Adrenal gland (tissue), 9 donors: ENCODE measurements at regions not wholly inside any gene's neighbourhood (a gene's known extent, or its start where the extent isn't known, plus 50 kb on each side); places are given as distances from the start of the nearest gene placed in this dataset.

Experiments used
- DNase-seq, 7 donors: peaks; one replicate each; pipeline ENCODE4 v3.0.0-alpha.2; 2019 to 2020
- H3K27ac ChIP-seq, 5 donors: fragments of 200-600 bp; sonication (generic) in 4 of 5; 1 replicate in 3 of 5; 2 replicates in 2 of 5; pipeline versions ENCODE4 v1.5.1 to v1.8.0; 2016 to 2020; ENCODE audit warnings: mild to moderate bottlenecking in 1 of 5
- H3K27me3 ChIP-seq: fragments of 200-600 bp; 2 replicates; pipeline ENCODE4 v1.8.0; 2021
- H3K36me3 ChIP-seq, 2 donors: fragments of 200-600 bp; replicated peaks in 1 of 2; 1 replicate in 1 of 2; 2 replicates in 1 of 2; pipeline versions ENCODE4 v1.5.1 to v1.8.0; 2018 to 2022
- H3K4me1 ChIP-seq, 2 donors: fragments of 200-600 bp; replicated peaks in 1 of 2; 1 replicate in 1 of 2; 2 replicates in 1 of 2; pipeline versions ENCODE4 v1.5.1 to v1.8.0; 2018 to 2021
- H3K4me3 ChIP-seq, 4 donors: fragments of 200-600 bp; sonication (generic) in 3 of 4; one replicate each; pipeline ENCODE4 v1.5.1; 2016 to 2018
- H3K9me3 ChIP-seq, 3 donors: fragments of 200-600 bp; sonication (generic) in 1 of 3; replicated peaks in 1 of 3; 1 replicate in 2 of 3; 2 replicates in 1 of 3; pipeline versions ENCODE4 v1.5.1 to v1.8.0; 2016 to 2021
- POLR2A ChIP-seq, 2 donors: fragments of 450-650 bp; IDR thresholded peaks; one replicate each; pipeline ENCODE4 v1.6.1; 2017; ENCODE audit warnings: antibody characterized with exemption in 2 of 2, mild to moderate bottlenecking in 2 of 2, moderate library complexity in 1 of 2
- WGBS, 4 donors: extraction: QIAGEN DNeasy Blood & Tissue Kit in 2 of 4; methylation state at CpG; one replicate each; pipeline versions ENCODE4 v1.1.5 to v1.1.7; 2013 to 2017; 5-methylcytosine and 5-hydroxymethylcytosine counted together
- intact Hi-C, 2 donors: fragments of 100-400 bp; cut with DNase I; formaldehyde crosslinking; loops; one replicate each; pipeline versions ENCODE4 v1.14.1 to v1.15.0; 2022 to 2023
- TF ChIP-seq, protein P1 (sequence below), 6 experiments: fragments of 450-650 bp in 4 of 6; fragments of 200-600 bp in 2 of 6; sonication (generic) in 1 of 6; IDR thresholded peaks; 1 replicate in 5 of 6; 2 replicates in 1 of 6; pipeline versions ENCODE4 v1.5.1 to v1.8.0; 2016 to 2021; ENCODE audit warnings: antibody characterized with exemption in 6 of 6, mild to moderate bottlenecking in 2 of 6, moderate library complexity in 1 of 6
- donor health status: healthy with polysubstance abuse.
- donor health status: Bipolar disorder and iron deficiency.
- donor health status: DM: yes; HTN: yes; CAD: no.
- donor health status: DM: no; HTN: no; CAD: no.
- donor health status: DM: no; HTN: no; CAD: no.

DNA sequence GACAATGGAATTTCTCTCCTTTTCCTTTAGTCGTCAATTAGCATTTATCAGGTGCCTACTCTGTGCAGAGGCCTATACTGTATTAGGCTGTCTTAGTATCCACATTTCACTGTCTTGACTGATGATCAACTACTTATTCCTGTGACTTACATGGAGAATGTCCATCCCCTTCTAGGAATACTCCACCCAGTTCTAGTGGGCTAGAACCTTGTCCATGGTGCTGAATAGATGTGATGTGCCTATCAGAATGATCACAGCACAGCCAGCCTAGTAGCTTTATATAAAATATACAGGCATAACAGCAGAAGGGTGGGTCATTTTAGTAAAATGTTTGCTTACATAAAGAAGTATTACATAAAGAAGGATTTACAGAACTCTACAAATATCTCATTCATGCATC lies 621.4 kb downstream of the PDCD6IP start:
- no peak overlapping the region for H3K27ac ChIP-seq
- H3K4me1 ChIP-seq, result no peaks in the 10 kb centered on the region
- H3K36me3 ChIP-seq, result no peaks in the 10 kb centered on the region
- H3K9me3 ChIP-seq, result no peaks in the 10 kb centered on the region
- TF ChIP-seq, protein P1, sequence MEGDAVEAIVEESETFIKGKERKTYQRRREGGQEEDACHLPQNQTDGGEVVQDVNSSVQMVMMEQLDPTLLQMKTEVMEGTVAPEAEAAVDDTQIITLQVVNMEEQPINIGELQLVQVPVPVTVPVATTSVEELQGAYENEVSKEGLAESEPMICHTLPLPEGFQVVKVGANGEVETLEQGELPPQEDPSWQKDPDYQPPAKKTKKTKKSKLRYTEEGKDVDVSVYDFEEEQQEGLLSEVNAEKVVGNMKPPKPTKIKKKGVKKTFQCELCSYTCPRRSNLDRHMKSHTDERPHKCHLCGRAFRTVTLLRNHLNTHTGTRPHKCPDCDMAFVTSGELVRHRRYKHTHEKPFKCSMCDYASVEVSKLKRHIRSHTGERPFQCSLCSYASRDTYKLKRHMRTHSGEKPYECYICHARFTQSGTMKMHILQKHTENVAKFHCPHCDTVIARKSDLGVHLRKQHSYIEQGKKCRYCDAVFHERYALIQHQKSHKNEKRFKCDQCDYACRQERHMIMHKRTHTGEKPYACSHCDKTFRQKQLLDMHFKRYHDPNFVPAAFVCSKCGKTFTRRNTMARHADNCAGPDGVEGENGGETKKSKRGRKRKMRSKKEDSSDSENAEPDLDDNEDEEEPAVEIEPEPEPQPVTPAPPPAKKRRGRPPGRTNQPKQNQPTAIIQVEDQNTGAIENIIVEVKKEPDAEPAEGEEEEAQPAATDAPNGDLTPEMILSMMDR (IDR thresholded peaks at IDR 0.05), result no peak
- TF ChIP-seq POLR2A (IDR thresholded peaks at IDR 0.05), result no peak
- H3K4me3 ChIP-seq, result no peak overlapping the region
- intact Hi-C loops, result no loop called here
- 0 to 87% (median 62%) methylated on average over 1 of the region's 1 CpG for WGBS, 4 donors
- DNase-seq, result no peak
- H3K27me3 ChIP-seq, result no peaks in the 10 kb centered on the region

- intact Hi-C loops, result no loop called here
- no peak for TF ChIP-seq POLR2A (IDR thresholded peaks at IDR 0.05)
These were observed 623.3 kb downstream of the PDCD6IP start for GRCh38 chr3:34421762-34422161.

DNA sequence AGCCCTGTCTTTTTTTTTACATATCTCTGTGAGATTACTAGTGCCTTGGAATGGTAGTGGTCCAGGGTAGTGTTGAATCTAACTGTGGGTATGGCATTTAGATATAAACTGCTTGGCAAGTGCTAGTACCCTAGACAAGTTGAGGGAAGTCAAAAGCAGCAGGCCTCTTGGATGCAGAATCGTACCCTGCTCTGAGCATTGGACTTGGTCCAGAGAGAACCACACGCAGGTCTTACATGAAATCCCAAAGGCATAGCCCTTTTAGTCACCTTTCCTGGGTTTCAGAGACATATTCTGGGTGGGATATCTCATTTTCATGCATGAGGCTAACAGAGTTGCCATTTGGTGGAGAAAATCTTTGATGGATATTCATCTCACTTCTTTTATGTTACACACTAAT lies 641.4 kb downstream of the PDCD6IP start:
- Histone ChIP-seq H3K4me3 (no peak overlapping the region), H3K9me3 (no peaks in the 10 kb centered on the region), H3K27ac (no peak overlapping the region), H3K4me1 (no peaks in the 10 kb centered on the region), H3K36me3 (no peaks in the 10 kb centered on the region), H3K27me3 (no peaks in the 10 kb centered on the region)
- 70 to 85% (median 72%) methylated on average over 2 of the region's 2 CpGs for WGBS, 4 donors
- TF ChIP-seq, protein P1 (IDR thresholded peaks at IDR 0.05), result no peak
- TF ChIP-seq POLR2A (IDR thresholded peaks at IDR 0.05), result no peak
- no peak for DNase-seq
- intact Hi-C loops, result no loop called here

More at GRCh38 chr3:34421762-34422161, 623.3 kb downstream of the PDCD6IP start:
- H3K27me3 ChIP-seq, result no peaks in the 10 kb centered on the region
- DNase-seq, result no peak
- H3K4me1 ChIP-seq, result no peaks in the 10 kb centered on the region
- H3K27ac ChIP-seq, result no peak overlapping the region
- 67 to 77% (median 72%) methylated on average over 2 of the region's 2 CpGs for WGBS, 4 donors
- H3K36me3 ChIP-seq, result no peaks in the 10 kb centered on the region
- H3K4me3 ChIP-seq, result no peak overlapping the region
- H3K9me3 ChIP-seq, result no peaks in the 10 kb centered on the region

DNA sequence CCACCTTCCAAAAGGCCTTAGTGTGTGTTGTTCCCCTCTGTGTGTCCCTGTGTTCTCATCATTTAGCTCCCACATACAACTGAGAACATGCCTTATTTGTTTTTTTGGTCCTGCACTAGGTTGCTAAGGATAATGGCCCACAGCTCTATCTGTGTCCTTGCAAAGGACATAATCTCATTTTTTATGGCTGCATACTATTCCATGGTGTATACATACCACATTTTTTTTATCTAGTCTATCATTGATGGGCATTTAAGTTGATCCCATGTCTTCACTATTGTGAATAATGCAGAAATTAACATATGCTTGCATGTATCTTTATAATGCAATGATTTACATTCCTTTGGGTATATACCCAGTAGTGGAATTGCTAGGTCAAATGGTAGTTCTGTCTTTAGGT lies 645.7 kb downstream of the PDCD6IP start:
- Histone ChIP-seq H3K27me3 (no peaks in the 10 kb centered on the region), H3K27ac (no peak overlapping the region), H3K36me3 (no peaks in the 10 kb centered on the region), H3K4me1 (no peaks in the 10 kb centered on the region), H3K4me3 (no peak overlapping the region), H3K9me3 (no peaks in the 10 kb centered on the region)
- no peak for DNase-seq
- intact Hi-C loops, result no loop called here
- TF ChIP-seq, protein P1 (IDR thresholded peaks at IDR 0.05), result no peak
- no peak for TF ChIP-seq POLR2A (IDR thresholded peaks at IDR 0.05)

DNA sequence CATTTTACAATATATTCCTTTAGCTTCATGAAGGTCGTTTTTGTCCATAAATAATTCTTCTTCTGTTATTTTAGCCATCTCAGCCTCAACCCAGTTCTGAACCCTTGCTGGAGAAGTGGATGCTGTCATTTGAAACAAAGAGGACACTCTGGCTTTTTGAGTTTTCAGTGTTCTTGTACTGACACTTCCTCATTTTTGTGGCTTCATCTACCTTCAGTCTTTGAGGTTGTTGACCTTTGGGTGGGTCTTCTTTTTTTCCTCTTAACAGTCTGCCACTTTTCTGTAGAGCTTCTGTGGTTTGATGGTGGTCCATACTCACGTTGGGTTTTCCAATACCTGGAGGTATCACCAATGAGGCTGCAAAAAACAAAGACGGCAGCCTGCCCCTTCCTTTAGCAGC lies 650.9 kb downstream of the PDCD6IP start:
- intact Hi-C loops, result no loop called here
- WGBS, 4 donors, result 31 to 59% (median 54%) methylated on average over 3 of the region's 3 CpGs

More for the DNA sequence above, 650.9 kb downstream of the PDCD6IP start:
- Histone ChIP-seq H3K27ac (no peak overlapping the region), H3K27me3 (no peaks in the 10 kb centered on the region), H3K36me3 (no peaks in the 10 kb centered on the region), H3K9me3 (no peaks in the 10 kb centered on the region), H3K4me1 (no peaks in the 10 kb centered on the region), H3K4me3 (no peak overlapping the region)
- no peak for TF ChIP-seq POLR2A (IDR thresholded peaks at IDR 0.05)
- no peak for DNase-seq
